ENCODE measurements at regions not wholly inside any gene's neighbourhood (a gene's known extent, or its start where the extent isn't known, plus 50 kb on each side); places are given as distances from the start of the nearest gene placed in this dataset.

GRCh38 chr14:83355609-83356008, 1822.0 kb upstream of the SEL1L start:
- no peak for DNase-seq (ENCODE audit: low read depth)
- H3K4me3 ChIP-seq (ENCODE audit: low read depth, low read length), result no peak overlapping the region
- TF ChIP-seq CTCF (IDR thresholded peaks at IDR 0.05; ENCODE audit: control insufficient read depth, extremely low read depth, insufficient read depth), result no peak

- no peak for TF ChIP-seq CTCF (IDR thresholded peaks at IDR 0.05; ENCODE audit: control insufficient read depth, extremely low read depth, insufficient read depth)
- DNase-seq (ENCODE audit: low read depth), result no peak
- H3K4me3 ChIP-seq (ENCODE audit: low read depth, low read length), result no peak overlapping the region
Observed at GRCh38 chr14:83356080-83356479, 1822.4 kb upstream of the SEL1L start.

- DNase-seq (ENCODE audit: low read depth), result no peak
- no peak for TF ChIP-seq CTCF (IDR thresholded peaks at IDR 0.05; ENCODE audit: control insufficient read depth, extremely low read depth, insufficient read depth)
Observed at GRCh38 chr14:83372271-83372670, 1838.6 kb upstream of the SEL1L start.

GRCh38 chr14:83379436-83379835, 1845.8 kb upstream of the SEL1L start:
- no peak overlapping the region for H3K4me3 ChIP-seq (ENCODE audit: low read depth, low read length)
- no peak for DNase-seq (ENCODE audit: low read depth)
- no peak for TF ChIP-seq CTCF (IDR thresholded peaks at IDR 0.05; ENCODE audit: control insufficient read depth, extremely low read depth, insufficient read depth)

More at GRCh38 chr14:83372271-83372670, 1838.6 kb upstream of the SEL1L start:
- no peak overlapping the region for H3K4me3 ChIP-seq (ENCODE audit: low read depth, low read length)

- no peak for TF ChIP-seq CTCF (IDR thresholded peaks at IDR 0.05; ENCODE audit: control insufficient read depth, extremely low read depth, insufficient read depth)
- DNase-seq (ENCODE audit: low read depth), result no peak
Observed at GRCh38 chr14:83384253-83384652, 1850.6 kb upstream of the SEL1L start.

GRCh38 chr14:83395321-83395720, 1861.7 kb upstream of the SEL1L start:
- no peak for TF ChIP-seq CTCF (IDR thresholded peaks at IDR 0.05; ENCODE audit: control insufficient read depth, extremely low read depth, insufficient read depth)
- DNase-seq (ENCODE audit: low read depth), result no peak
- H3K4me3 ChIP-seq (ENCODE audit: low read depth, low read length), result no peak overlapping the region

More at GRCh38 chr14:83384253-83384652, 1850.6 kb upstream of the SEL1L start:
- H3K4me3 ChIP-seq (ENCODE audit: low read depth, low read length), result no peak overlapping the region

- DNase-seq (ENCODE audit: low read depth), result no peak
- no peak for TF ChIP-seq CTCF (IDR thresholded peaks at IDR 0.05; ENCODE audit: control insufficient read depth, extremely low read depth, insufficient read depth)
- no peak overlapping the region for H3K4me3 ChIP-seq (ENCODE audit: low read depth, low read length)
Observed at GRCh38 chr14:83416476-83416875, 1882.8 kb upstream of the SEL1L start.

Data from LNCaP clone FGC (cell line).